M059J (cell line): ENCODE measurements at regions not wholly inside any gene's neighbourhood (a gene's known extent, or its start where the extent isn't known, plus 50 kb on each side); places are given as distances from the start of the nearest gene placed in this dataset.

ENCODE experiments used
- DNase-seq: peaks from one replicate; pipeline ENCODE4 v3.0.0-alpha.2; 2012; ENCODE audit warnings: low read depth

DNA sequence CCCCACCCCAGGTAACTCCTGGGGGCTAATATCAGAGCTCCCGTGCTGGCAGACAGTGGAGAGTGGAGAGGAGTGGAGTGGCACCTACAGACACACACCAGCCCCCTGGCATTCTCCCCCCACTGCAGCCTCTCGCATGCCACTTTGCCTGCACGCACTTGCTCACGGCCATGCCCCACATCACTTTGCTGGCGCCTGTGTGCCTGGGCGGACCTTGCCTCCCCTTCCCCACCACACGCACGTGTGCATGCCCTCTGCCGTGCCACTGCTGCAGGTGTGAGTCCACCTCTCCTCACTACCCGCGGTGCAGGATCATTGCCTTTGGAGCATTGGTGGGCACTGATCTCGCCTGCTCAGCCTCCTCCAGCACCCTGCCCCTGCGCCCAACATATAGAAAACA is 72.6 kb upstream of the DOK6 start:
- DNase-seq, result no peak

DNA sequence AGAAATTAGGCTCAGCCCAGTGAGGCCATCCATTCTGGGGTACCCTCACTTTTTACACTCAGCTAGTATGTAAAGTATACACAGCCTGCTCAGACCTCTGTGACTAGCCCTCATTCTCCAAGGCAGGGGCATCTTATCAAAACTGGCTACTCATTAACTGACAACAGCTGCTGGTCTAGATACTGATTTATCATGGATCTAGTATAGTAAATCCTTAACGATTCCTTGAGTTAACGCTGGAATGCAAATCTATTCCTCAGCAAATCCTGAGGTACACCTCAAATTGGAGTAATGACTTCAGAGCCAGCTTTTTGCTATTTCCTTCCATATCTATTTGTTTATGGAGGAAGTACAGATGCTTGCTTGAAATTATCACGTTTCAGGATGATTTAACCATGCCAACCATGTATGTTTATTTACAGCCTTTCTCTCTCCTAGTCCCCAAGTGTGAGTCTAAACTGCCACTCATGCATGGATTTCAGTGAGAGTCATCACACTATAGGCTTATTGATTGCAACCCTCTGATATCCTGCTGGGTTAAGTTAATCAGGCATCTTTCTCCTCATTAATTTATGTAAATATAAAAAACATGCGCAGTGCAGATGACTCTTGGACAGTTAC is 70.2 kb upstream of the DOK6 start:
- DNase-seq, result no peak

DNA sequence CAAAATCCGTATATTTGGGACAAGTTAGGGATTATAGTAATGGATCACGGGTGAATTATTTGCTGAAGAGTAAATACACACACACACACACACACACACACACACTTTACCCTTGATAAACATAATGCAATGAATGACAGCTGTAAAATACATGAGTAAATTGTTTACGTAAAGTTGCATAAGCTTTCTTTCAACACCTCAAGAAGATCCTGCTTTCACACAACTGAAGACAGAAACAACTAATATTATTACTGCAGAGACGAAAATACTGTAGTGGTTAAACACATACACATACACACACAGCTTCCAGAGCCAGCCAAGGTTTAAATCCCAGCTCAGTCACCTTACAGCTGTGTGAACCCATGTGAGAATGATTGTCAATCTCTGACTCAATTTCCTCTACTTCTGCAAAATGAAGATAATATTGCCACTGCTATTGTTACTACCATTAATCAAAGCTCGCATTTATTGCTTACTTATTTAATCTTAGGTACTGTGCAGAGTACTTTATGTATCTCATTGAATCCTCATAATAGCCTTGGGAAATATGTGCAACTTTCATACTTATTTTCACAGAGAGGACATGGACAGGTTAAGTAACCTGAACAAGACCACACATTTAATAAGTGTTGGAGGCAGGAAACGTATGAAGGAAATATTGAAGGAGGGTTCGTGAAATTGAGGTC is 50.6 kb upstream of the DOK6 start:
- no peak for DNase-seq
